GM06990 (cell line): ENCODE measurements at regions not wholly inside any gene's neighbourhood (a gene's known extent, or its start where the extent isn't known, plus 50 kb on each side); places are given as distances from the start of the nearest gene placed in this dataset.

Experiments used
- DNase-seq: peaks from one replicate; pipeline ENCODE4 v3.0.0-alpha.2; 2011; ENCODE audit not compliant: insufficient read length; ENCODE audit errors: extremely low read depth
- H3K27me3 ChIP-seq: replicated peaks from 2 replicates; pipeline ENCODE4 v1.6.0; 2011; ENCODE audit warnings: low read length; ENCODE audit not compliant: control insufficient read depth, insufficient read depth
- H3K36me3 ChIP-seq: 2 replicates; pipeline ENCODE4 v1.5.1; 2011; ENCODE audit warnings: low read length; ENCODE audit not compliant: control insufficient read depth, insufficient read depth
- H3K4me3 ChIP-seq: replicated peaks from 2 replicates; pipeline ENCODE4 v1.5.1; 2011; ENCODE audit warnings: low read depth, mild to moderate bottlenecking, control low read depth, low read length
- CTCF ChIP-seq: IDR thresholded peaks from 2 replicates; pipeline ENCODE4 v1.5.1; 2011; ENCODE audit warnings: low read length, control low read depth, mild to moderate bottlenecking, inconsistent platforms; ENCODE audit not compliant: insufficient read depth, poor library complexity, severe bottlenecking

GRCh38 chr17:34820922-34821321, 140.3 kb downstream of the CCT6B start:
- DNase-seq: no peak
- Histone ChIP-seq H3K36me3 (no peaks in the 10 kb centered on the region), H3K4me3 (no peak overlapping the region), H3K27me3 (no peaks in the 10 kb centered on the region; the same call in none of the 2 replicates)
- no peak for TF ChIP-seq CTCF

GRCh38 chr17:34820248-34820801, 140.9 kb downstream of the CCT6B start:
- no peak for TF ChIP-seq CTCF
- no peak overlapping the region for H3K4me3 ChIP-seq
- no peaks in the 10 kb centered on the region for H3K36me3 ChIP-seq
- H3K27me3 ChIP-seq: no peaks in the 10 kb centered on the region; the same call in none of the 2 replicates
- no peak for DNase-seq

- Histone ChIP-seq H3K4me3 (no peak overlapping the region), H3K27me3 (no peaks in the 10 kb centered on the region; the same call in 1 of the 2 replicates), H3K36me3 (no peaks in the 10 kb centered on the region)
- DNase-seq: no peak
- no peak for TF ChIP-seq CTCF
Measured at GRCh38 chr17:34817252-34818035, 143.8 kb downstream of the CCT6B start.

- no peak for TF ChIP-seq CTCF
- DNase-seq: no peak
Measured at GRCh38 chr17:34816848-34817247, 144.4 kb downstream of the CCT6B start.

GRCh38 chr17:34813290-34813689, 148.0 kb downstream of the CCT6B start:
- DNase-seq: no peak
- Histone ChIP-seq H3K27me3 (no peaks in the 10 kb centered on the region; the same call in none of the 2 replicates), H3K36me3 (no peaks in the 10 kb centered on the region), H3K4me3 (no peak overlapping the region)
- no peak for TF ChIP-seq CTCF

More at GRCh38 chr17:34816848-34817247, 144.4 kb downstream of the CCT6B start:
- Histone ChIP-seq H3K4me3 (no peak overlapping the region), H3K36me3 (no peaks in the 10 kb centered on the region), H3K27me3 (no peaks in the 10 kb centered on the region; the same call in none of the 2 replicates)
